CD14-positive monocyte (primary cell): ENCODE measurements at regions not wholly inside any gene's neighbourhood (a gene's known extent, or its start where the extent isn't known, plus 50 kb on each side); places are given as distances from the start of the nearest gene placed in this dataset.

ENCODE experiments used
- DNase-seq, 3 donors: peaks; one replicate each; pipeline ENCODE4 v3.0.0-alpha.2; 2011 to 2022
- H2AFZ ChIP-seq: 2 replicates; pipeline ENCODE4 v1.6.0; 2012; ENCODE audit warnings: mild to moderate bottlenecking, low read depth, low read length, inconsistent platforms; ENCODE audit not compliant: insufficient read depth, poor library complexity, severe bottlenecking
- H3K27ac ChIP-seq, 2 donors: 1 replicate in 1 of 2; 2 replicates in 1 of 2; pipeline ENCODE4 v1.5.1; 2012 to 2013; ENCODE audit warnings: low read length in 2 of 2, control low read depth in 1 of 2, inconsistent platforms in 1 of 2, low read depth in 1 of 2, mild to moderate bottlenecking in 1 of 2
- H3K27me3 ChIP-seq, 2 donors: one replicate each; pipeline versions ENCODE4 v1.6.0 to v1.6.1; 2011 to 2013; ENCODE audit warnings: low read length in 2 of 2; ENCODE audit not compliant: control insufficient read depth in 2 of 2, insufficient read depth in 2 of 2
- H3K36me3 ChIP-seq, 2 donors: replicated peaks in 1 of 2; 1 replicate in 1 of 2; 2 replicates in 1 of 2; pipeline versions ENCODE4 v1.5.1 to v1.6.1; 2012 to 2013; ENCODE audit warnings: low read length in 2 of 2, control low read depth in 1 of 2, inconsistent platforms in 1 of 2, mild to moderate bottlenecking in 1 of 2; ENCODE audit not compliant: insufficient read depth in 2 of 2, control insufficient read depth in 1 of 2
- H3K4me1 ChIP-seq, 2 donors: 1 replicate in 1 of 2; 2 replicates in 1 of 2; pipeline versions ENCODE4 v1.5.1 to v1.6.1; 2012 to 2013; ENCODE audit warnings: low read length in 2 of 2, control low read depth in 1 of 2, inconsistent platforms in 1 of 2, mild to moderate bottlenecking in 1 of 2, moderate library complexity in 1 of 2; ENCODE audit not compliant: insufficient read depth in 2 of 2, control insufficient read depth in 1 of 2
- H3K4me2 ChIP-seq: replicated peaks from 2 replicates; pipeline ENCODE3; 2012; ENCODE audit warnings: low read length, moderate library complexity, mild to moderate bottlenecking; ENCODE audit not compliant: poor library complexity, severe bottlenecking; ENCODE audit errors: extremely low read depth
- H3K4me3 ChIP-seq, 3 experiments: fragments of 200-600 bp in 1 of 3; sonication (generic) in 1 of 3; replicated peaks in 1 of 3; 1 replicate in 2 of 3; 2 replicates in 1 of 3; pipeline ENCODE4 v1.5.1; 2011 to 2013; ENCODE audit warnings: low read length in 3 of 3, mild to moderate bottlenecking in 3 of 3, control low read depth in 2 of 3, low read depth in 2 of 3, inconsistent platforms in 1 of 3, moderate library complexity in 1 of 3
- H3K79me2 ChIP-seq: 2 replicates; pipeline ENCODE4 v1.6.0; 2012; ENCODE audit warnings: mild to moderate bottlenecking, control low read depth, inconsistent platforms, low read length, moderate library complexity; ENCODE audit not compliant: insufficient read depth
- H3K9ac ChIP-seq: 2 replicates; pipeline ENCODE4 v1.6.0; 2017; ENCODE audit warnings: low read length, mild to moderate bottlenecking; ENCODE audit not compliant: insufficient read depth, poor library complexity, severe bottlenecking
- H3K9me3 ChIP-seq, 2 donors: replicated peaks in 1 of 2; 1 replicate in 1 of 2; 2 replicates in 1 of 2; pipeline versions ENCODE4 v1.5.1 to v1.6.1; 2012 to 2013; ENCODE audit warnings: low read length in 2 of 2, control low read depth in 1 of 2; ENCODE audit not compliant: control insufficient read depth in 1 of 2, insufficient read depth in 1 of 2
- H4K20me1 ChIP-seq: 2 replicates; pipeline ENCODE4 v1.6.0; 2012; ENCODE audit warnings: mild to moderate bottlenecking, low read length, control low read depth, moderate library complexity; ENCODE audit not compliant: insufficient read depth
- H3K27ac Mint-ChIP-seq, 7 donors: one replicate each; pipeline ENCODE4 v1.8.0; 2020; ENCODE audit warnings: mild to moderate bottlenecking in 7 of 7, mixed read lengths in 7 of 7, moderate library complexity in 6 of 7, inconsistent platforms in 2 of 7
- H3K27me3 Mint-ChIP-seq, 3 donors: one replicate each; pipeline ENCODE4 v1.8.0; 2021 to 2022; ENCODE audit warnings: low read depth in 3 of 3, mild to moderate bottlenecking in 3 of 3, mixed read lengths in 3 of 3, moderate library complexity in 3 of 3, inconsistent platforms in 1 of 3
- H3K36me3 Mint-ChIP-seq, 2 donors: one replicate each; pipeline ENCODE4 v1.8.0; 2020; ENCODE audit warnings: mixed read lengths in 2 of 2, inconsistent platforms in 1 of 2, mild to moderate bottlenecking in 1 of 2
- H3K4me1 Mint-ChIP-seq: one replicate; pipeline ENCODE4 v1.8.0; 2020; ENCODE audit warnings: mild to moderate bottlenecking, mixed read lengths
- H3K4me3 Mint-ChIP-seq, 2 donors: one replicate each; pipeline ENCODE4 v1.8.0; 2020; ENCODE audit warnings: mild to moderate bottlenecking in 2 of 2, mixed read lengths in 2 of 2, moderate library complexity in 1 of 2
- H3K9me3 Mint-ChIP-seq, 7 donors: one replicate each; pipeline ENCODE4 v1.8.0; 2020 to 2022; ENCODE audit warnings: mixed read lengths in 7 of 7, mild to moderate bottlenecking in 6 of 7, moderate library complexity in 6 of 7, inconsistent platforms in 2 of 7
- WGBS: methylation state at CpG from one replicate; pipeline ENCODE4 v1.1.5; 2013; ENCODE audit warnings: missing lambda C conversion rate; ENCODE audit not compliant: insufficient coverage; 5-methylcytosine and 5-hydroxymethylcytosine counted together
- intact Hi-C, 2 donors: fragments of 100-400 bp; cut with micrococcal nuclease; formaldehyde crosslinking; loops; one replicate each; pipeline versions ENCODE4 v1.15.0 to v1.15.1; 2023
- TF ChIP-seq, protein P1 (sequence below): fragments of 200-600 bp; IDR thresholded peaks from one replicate; pipeline ENCODE4 v1.8.0; 2022; ENCODE audit warnings: antibody characterized with exemption, mild to moderate bottlenecking

DNA sequence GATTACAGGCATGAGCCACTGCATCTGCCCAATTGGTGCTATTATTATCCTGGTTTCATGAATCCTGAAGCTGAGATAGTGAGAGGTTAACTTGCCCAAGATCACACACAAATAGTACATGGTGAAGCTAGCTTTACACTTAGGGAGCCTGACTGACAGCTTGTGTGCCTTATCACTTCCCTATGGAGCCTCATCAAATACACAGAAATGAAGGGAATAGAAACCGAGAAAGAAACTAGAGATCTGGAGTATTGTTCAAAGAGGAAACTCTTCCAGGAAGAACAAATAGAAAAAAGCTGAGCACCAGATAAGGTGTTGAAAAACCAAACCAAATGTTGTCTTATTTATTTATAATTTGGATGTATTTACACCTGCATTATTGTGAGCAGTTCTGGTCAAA, 155.0 kb upstream of the CITED2 start:
- Histone ChIP-seq H3K4me1 (peaks cover 14 to 26% of the 10 kb centered on the region in 2 donors), H3K4me2 (no peak overlapping the region), H3K9ac (no peak overlapping the region), H4K20me1 (no peaks in the 10 kb centered on the region), H2AFZ (no peak overlapping the region), H3K36me3 (no peaks in the 10 kb centered on the region), H3K79me2 (no peaks in the 10 kb centered on the region), H3K27me3 (no peaks in the 10 kb centered on the region), H3K4me3 (no peak overlapping the region), H3K27ac (no peak overlapping the region), H3K9me3 (no peaks in the 10 kb centered on the region)
- Mint-ChIP-seq H3K9me3 (peaks cover 0 to 5% (median 0%) of the 10 kb centered on the region in 7 donors), H3K4me1 (peaks cover 45% of the 10 kb centered on the region), H3K36me3 (no peaks in the 10 kb centered on the region), H3K27me3 (no peaks in the 10 kb centered on the region), H3K4me3 (no peak overlapping the region), H3K27ac (no peak overlapping the region)
- no peak for DNase-seq
- TF ChIP-seq, protein P1, sequence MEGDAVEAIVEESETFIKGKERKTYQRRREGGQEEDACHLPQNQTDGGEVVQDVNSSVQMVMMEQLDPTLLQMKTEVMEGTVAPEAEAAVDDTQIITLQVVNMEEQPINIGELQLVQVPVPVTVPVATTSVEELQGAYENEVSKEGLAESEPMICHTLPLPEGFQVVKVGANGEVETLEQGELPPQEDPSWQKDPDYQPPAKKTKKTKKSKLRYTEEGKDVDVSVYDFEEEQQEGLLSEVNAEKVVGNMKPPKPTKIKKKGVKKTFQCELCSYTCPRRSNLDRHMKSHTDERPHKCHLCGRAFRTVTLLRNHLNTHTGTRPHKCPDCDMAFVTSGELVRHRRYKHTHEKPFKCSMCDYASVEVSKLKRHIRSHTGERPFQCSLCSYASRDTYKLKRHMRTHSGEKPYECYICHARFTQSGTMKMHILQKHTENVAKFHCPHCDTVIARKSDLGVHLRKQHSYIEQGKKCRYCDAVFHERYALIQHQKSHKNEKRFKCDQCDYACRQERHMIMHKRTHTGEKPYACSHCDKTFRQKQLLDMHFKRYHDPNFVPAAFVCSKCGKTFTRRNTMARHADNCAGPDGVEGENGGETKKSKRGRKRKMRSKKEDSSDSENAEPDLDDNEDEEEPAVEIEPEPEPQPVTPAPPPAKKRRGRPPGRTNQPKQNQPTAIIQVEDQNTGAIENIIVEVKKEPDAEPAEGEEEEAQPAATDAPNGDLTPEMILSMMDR = no peak
- WGBS = no CpG with 5 or more reads among the region's 1 CpG
- intact Hi-C loops = no loop called here

DNA sequence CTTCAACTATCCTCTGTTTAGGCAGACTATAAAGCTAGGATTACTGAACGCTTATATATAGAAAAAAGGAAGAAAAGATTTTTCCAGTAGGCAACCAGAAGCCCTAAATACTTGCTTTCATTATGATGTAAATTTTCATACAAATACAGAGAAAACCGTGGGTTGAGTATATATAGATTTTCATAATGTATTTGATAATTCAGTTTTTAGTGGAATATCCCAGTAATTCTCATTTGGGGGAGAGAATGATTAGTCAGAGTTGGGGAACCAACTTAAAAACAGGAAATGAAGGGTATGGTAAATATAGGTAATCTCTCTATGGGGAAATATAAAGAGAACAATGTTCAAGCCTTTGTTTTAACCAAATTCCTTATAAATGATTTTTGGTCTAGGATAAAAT, 154.0 kb upstream of the CITED2 start:
- Mint-ChIP-seq H3K9me3 (peaks cover 0 to 8% (median 2%) of the 10 kb centered on the region in 7 donors), H3K4me1 (peaks cover 36% of the 10 kb centered on the region), H3K36me3 (no peaks in the 10 kb centered on the region), H3K27ac (no peak overlapping the region), H3K4me3 (no peak overlapping the region), H3K27me3 (no peaks in the 10 kb centered on the region)
- TF ChIP-seq, protein P1 = no peak
- no peaks in the 10 kb centered on the region for H4K20me1 ChIP-seq
- WGBS = no CpG with 5 or more reads among the region's 2 CpGs
- no peak overlapping the region for H3K27ac ChIP-seq
- peaks cover 5 to 17% of the 10 kb centered on the region in 2 donors for H3K4me1 ChIP-seq
- H3K4me2 ChIP-seq = no peak overlapping the region
- intact Hi-C loops = no loop called here
- no peaks in the 10 kb centered on the region for H3K79me2 ChIP-seq
- no peak overlapping the region for H3K4me3 ChIP-seq
- no peak for DNase-seq
- H3K36me3 ChIP-seq = no peaks in the 10 kb centered on the region
- no peaks in the 10 kb centered on the region for H3K27me3 ChIP-seq
- H2AFZ ChIP-seq = no peak overlapping the region
- H3K9me3 ChIP-seq = no peaks in the 10 kb centered on the region
- no peak overlapping the region for H3K9ac ChIP-seq
